HepG2 (cell line): ENCODE measurements at regions not wholly inside any gene's neighbourhood (a gene's known extent, or its start where the extent isn't known, plus 50 kb on each side); places are given as distances from the start of the nearest gene placed in this dataset.

Experiments used
- ATF1 ChIP-seq: IDR thresholded peaks from 2 replicates; pipeline ENCODE4 v1.6.1; 2016; ENCODE audit warnings: mild to moderate bottlenecking, control low read depth
- ELF4 ChIP-seq: sonication (generic); formaldehyde crosslinking; IDR thresholded peaks from 2 replicates; pipeline ENCODE4 v1.5.0; 2020; ENCODE audit warnings: missing genetic modification reagents, mild to moderate bottlenecking, moderate library complexity, borderline replicate concordance
- EZH2 ChIP-seq: conservative IDR thresholded peaks from 2 replicates; pipeline ENCODE4 v1.6.1; 2012; ENCODE audit warnings: mild to moderate bottlenecking, low read depth, low read length, moderate library complexity
- GPN1 ChIP-seq: sonication (generic); formaldehyde crosslinking; IDR thresholded peaks from 2 replicates; pipeline ENCODE4 v1.5.1; 2020; ENCODE audit warnings: missing genetic modification reagents, borderline replicate concordance
- HNF4G ChIP-seq, 2 experiments: sonication (generic) in 1 of 2; formaldehyde crosslinking in 1 of 2; IDR thresholded peaks; 2 replicates each; pipeline versions ENCODE4 v1.4.0 to v1.6.1; 2011 to 2020; ENCODE audit warnings: borderline replicate concordance in 2 of 2, low read depth in 2 of 2, mild to moderate bottlenecking in 2 of 2, low read length in 1 of 2, missing genetic modification reagents in 1 of 2, moderate library complexity in 1 of 2
- IKZF4 ChIP-seq: sonication (generic); formaldehyde crosslinking; IDR thresholded peaks from 2 replicates; pipeline ENCODE4 v1.5.1; 2020; ENCODE audit warnings: borderline replicate concordance, mild to moderate bottlenecking, low read depth, missing genetic modification reagents; ENCODE audit errors: not compliant biosample characterization
- JUND ChIP-seq: sonication (generic); formaldehyde crosslinking; IDR thresholded peaks from 2 replicates; pipeline ENCODE4 v1.8.0; 2022; ENCODE audit warnings: mild to moderate bottlenecking, missing genetic modification reagents
- KDM5B ChIP-seq: sonication (generic); formaldehyde crosslinking; IDR thresholded peaks from 2 replicates; pipeline ENCODE4 v1.4.0; 2020; ENCODE audit warnings: missing genetic modification reagents, mild to moderate bottlenecking, borderline replicate concordance
- NCOA1 ChIP-seq: sonication (generic); formaldehyde crosslinking; IDR thresholded peaks from 2 replicates; pipeline ENCODE4 v1.9.0; 2021; ENCODE audit warnings: missing genetic modification reagents
- NCOR1 ChIP-seq: fragments of 200-600 bp; sonication (generic); IDR thresholded peaks from 2 replicates; pipeline ENCODE4 v1.7.0; 2017; ENCODE audit warnings: antibody characterized with exemption, low read length, borderline replicate concordance
- NFKB2 ChIP-seq: sonication (generic); formaldehyde crosslinking; IDR thresholded peaks from 2 replicates; pipeline ENCODE4 v1.4.0; 2020; ENCODE audit warnings: missing genetic modification reagents, borderline replicate concordance
- PBX3 ChIP-seq: sonication (generic); formaldehyde crosslinking; IDR thresholded peaks from 2 replicates; pipeline ENCODE4 v1.8.1; 2023; ENCODE audit warnings: missing genetic modification reagents, inconsistent platforms, borderline replicate concordance
- ZNF230 ChIP-seq: sonication (generic); formaldehyde crosslinking; IDR thresholded peaks from 2 replicates; pipeline ENCODE4 v1.4.0; 2020; ENCODE audit warnings: mild to moderate bottlenecking, missing genetic modification reagents
- ZNF543 ChIP-seq: sonication (generic); formaldehyde crosslinking; IDR thresholded peaks from 2 replicates; pipeline ENCODE4 v1.4.0; 2020; ENCODE audit warnings: mild to moderate bottlenecking, missing genetic modification reagents
- ZNF572 ChIP-seq: sonication (generic); formaldehyde crosslinking; IDR thresholded peaks from 2 replicates; pipeline ENCODE4 v1.5.1; 2020; ENCODE audit warnings: mild to moderate bottlenecking, missing genetic modification reagents
- ZNF615 ChIP-seq: sonication (generic); formaldehyde crosslinking; IDR thresholded peaks from 2 replicates; pipeline ENCODE4 v1.5.0; 2020; ENCODE audit warnings: mild to moderate bottlenecking, missing genetic modification reagents, borderline replicate concordance
- ZNF616 ChIP-seq: sonication (generic); formaldehyde crosslinking; IDR thresholded peaks from 2 replicates; pipeline ENCODE4 v1.5.0; 2020; ENCODE audit warnings: low read depth, mild to moderate bottlenecking, missing genetic modification reagents
- ZNF646 ChIP-seq: sonication (generic); formaldehyde crosslinking; IDR thresholded peaks from 2 replicates; pipeline ENCODE4 v1.9.0; 2021; ENCODE audit warnings: mild to moderate bottlenecking, missing genetic modification reagents
- ZNF670 ChIP-seq: sonication (generic); formaldehyde crosslinking; IDR thresholded peaks from 2 replicates; pipeline ENCODE4 v1.8.0; 2022; ENCODE audit warnings: mild to moderate bottlenecking, missing genetic modification reagents, borderline replicate concordance
- ZNF761 ChIP-seq: sonication (generic); formaldehyde crosslinking; conservative IDR thresholded peaks from 2 replicates; pipeline ENCODE4 v1.4.0; 2020; ENCODE audit warnings: mild to moderate bottlenecking, missing genetic modification reagents
- ZSCAN29 ChIP-seq: sonication (generic); formaldehyde crosslinking; conservative IDR thresholded peaks from 2 replicates; pipeline ENCODE4 v1.4.0; 2020; ENCODE audit warnings: mild to moderate bottlenecking, missing genetic modification reagents

- TF ChIP-seq HNF4G (IDR thresholded peaks at IDR 0.05; ENCODE audit: borderline replicate concordance, low read depth, low read length) (no peak; the same call in 1 of the 2 replicates), HNF4G (CRISPR knock-in tag; IDR thresholded peaks at IDR 0.05; ENCODE audit: borderline replicate concordance, low read depth) (no peak), GPN1 (CRISPR knock-in tag) (no peak), NCOR1 (no peak), ZNF761 (CRISPR knock-in tag) (no peak), ZNF572 (CRISPR knock-in tag) (no peak), IKZF4 (CRISPR knock-in tag) (no peak), JUND (CRISPR knock-in tag) (no peak), NFKB2 (no peak), ATF1 (no peak), ZNF543 (CRISPR knock-in tag) (0 out of 2 replicates have a peak, but pooled peaks have one; percentile 4), KDM5B (CRISPR knock-in tag) (no peak), ZNF646 (CRISPR knock-in tag) (no peak), EZH2 (no peak), ZNF616 (no peak), PBX3 (CRISPR knock-in tag) (no peak), NCOA1 (CRISPR knock-in tag) (no peak), ELF4 (0 out of 2 replicates have a peak, but pooled peaks have one; percentile 4), ZNF615 (CRISPR knock-in tag) (no peak), ZNF230 (CRISPR knock-in tag) (0 out of 2 replicates have a peak, but pooled peaks have one; percentile 58), ZNF670 (CRISPR knock-in tag) (0 out of 2 replicates have a peak, but pooled peaks have one; percentile 0), ZSCAN29 (peak; percentile 19; the same call in 1 of the 2 replicates)
Measured at GRCh38 chr16:10323528-10323869, 62.4 kb upstream of the ATF7IP2 start (continued).
